A549 (cell line): ENCODE measurements at regions not wholly inside any gene's neighbourhood (a gene's known extent, or its start where the extent isn't known, plus 50 kb on each side); places are given as distances from the start of the nearest gene placed in this dataset.

Source experiments
- ATAC-seq, 2 experiments: fragments of 200-7000 bp in 1 of 2; fragments of >200 bp in 1 of 2; cut with Nextera tagmentation in 1 of 2; cut with Tn5 transposase in 1 of 2; 3 replicates each; pipeline versions ENCODE4 v1.8.0 to v1.9.1; 2018 to 2020; ENCODE audit warnings: mild to moderate bottlenecking in 1 of 2, moderate library complexity in 1 of 2
- CTCF ChIA-PET: fragments of 300-600 bp; sonication (Branson Sonifier 250); formaldehyde crosslinking; extraction: SDS; loops from one replicate; lab custom pipeline; 2021; ENCODE audit warnings: antibody characterized with exemption, inconsistent platforms; lab: Yijun Ruan, JAX
- POLR2A ChIA-PET: fragments of 350-600 bp; formaldehyde crosslinking; extraction: SDS; loops from one replicate; lab custom pipeline; 2021; ENCODE audit warnings: antibody characterized with exemption, inconsistent platforms; lab: Yijun Ruan, JAX
- DNase-seq, 2 experiments: peaks; one replicate each; pipeline versions ENCODE4 v3.0.0 to v3.0.0-alpha.2; 2011 to 2016; ENCODE audit warnings: low read depth in 1 of 2, low spot score in 1 of 2
- FAIRE-seq: peaks from 2 replicates; lab custom pipeline; 2011; peaks lifted over from hg19 to GRCh38; lab: Jason Lieb, UNC
- H3K27ac ChIP-seq, 2 experiments: fragments of >200 bp; sonication (Bioruptor Twin); formaldehyde crosslinking; 3 replicates each; pipeline ENCODE4 v1.5.1; 2016 to 2017
- H3K4me1 ChIP-seq: fragments of >200 bp; sonication (Bioruptor Twin); formaldehyde crosslinking; 3 replicates; pipeline ENCODE4 v1.6.1; 2016
- H3K4me2 ChIP-seq: fragments of >200 bp; sonication (Bioruptor Twin); formaldehyde crosslinking; 3 replicates; pipeline ENCODE4 v1.6.1; 2016
- H3K4me3 ChIP-seq: fragments of >200 bp; sonication (Bioruptor Twin); formaldehyde crosslinking; 3 replicates; pipeline ENCODE4 v1.5.1; 2016
- H3K9me3 ChIP-seq: fragments of >200 bp; sonication (Bioruptor Twin); formaldehyde crosslinking; 3 replicates; pipeline ENCODE4 v1.6.1; 2016
- BHLHE40 ChIP-seq: IDR thresholded peaks from 2 replicates; pipeline ENCODE4 v1.6.1; 2012; ENCODE audit warnings: low read depth, low read length, inconsistent platforms
- CHD4 ChIP-seq: fragments of 200-600 bp; sonication (generic); IDR thresholded peaks from 2 replicates; pipeline ENCODE4 v1.6.1; 2016; ENCODE audit warnings: antibody characterized with exemption, mild to moderate bottlenecking, borderline replicate concordance
- CTCF ChIP-seq: fragments of >200 bp; sonication (Bioruptor Twin); formaldehyde crosslinking; IDR thresholded peaks from 3 replicates; pipeline ENCODE4 v1.5.1; 2016
- EP300 ChIP-seq, 2 experiments: fragments of >200 bp; sonication (Bioruptor Twin); formaldehyde crosslinking; IDR thresholded peaks; 2 replicates in 1 of 2; 3 replicates in 1 of 2; pipeline ENCODE4 v1.6.1; 2016 to 2017
- FOSL2 ChIP-seq, 2 experiments: fragments of 450-650 bp in 1 of 2; fragments of >200 bp in 1 of 2; sonication (Bioruptor Twin) in 1 of 2; formaldehyde crosslinking; IDR thresholded peaks; 2 replicates each; pipeline versions ENCODE4 v1.5.0 to v1.6.1; 2016 to 2020; ENCODE audit warnings: mild to moderate bottlenecking in 1 of 2, moderate library complexity in 1 of 2
- FOXS1 ChIP-seq: fragments of 250-450 bp; sonication (Bioruptor Pico); IDR thresholded peaks from 2 replicates; pipeline ENCODE4 v1.5.0; 2020; ENCODE audit warnings: mild to moderate bottlenecking, moderate library complexity
- HDAC2 ChIP-seq: fragments of 200-600 bp; sonication (generic); IDR thresholded peaks from 2 replicates; pipeline ENCODE4 v1.6.1; 2016
- HOXA7 ChIP-seq: fragments of 250-450 bp; sonication (Bioruptor Pico); IDR thresholded peaks from 2 replicates; pipeline ENCODE4 v1.5.0; 2020; ENCODE audit warnings: mild to moderate bottlenecking, moderate library complexity
- JUN ChIP-seq, 2 experiments: fragments of >200 bp; sonication (Bioruptor Twin); formaldehyde crosslinking; IDR thresholded peaks; 2 replicates in 1 of 2; 3 replicates in 1 of 2; pipeline ENCODE4 v1.6.1; 2016 to 2017
- JUNB ChIP-seq: fragments of >200 bp; sonication (Bioruptor Twin); formaldehyde crosslinking; IDR thresholded peaks from 2 replicates; pipeline ENCODE4 v1.6.1; 2016
- KDM1A ChIP-seq: fragments of 200-600 bp; sonication (generic); IDR thresholded peaks from 2 replicates; pipeline ENCODE4 v1.6.1; 2016; ENCODE audit warnings: low read depth, mild to moderate bottlenecking
- NFE2L2 ChIP-seq: fragments of 150-350 bp; conservative IDR thresholded peaks from 2 replicates; pipeline ENCODE4 v1.6.1; 2014; ENCODE audit warnings: low read length
- NR3C1 ChIP-seq: fragments of >200 bp; sonication (Bioruptor Twin); formaldehyde crosslinking; IDR thresholded peaks from 3 replicates; pipeline ENCODE4 v1.6.1; 2017
- PBX3 ChIP-seq: IDR thresholded peaks from 2 replicates; pipeline ENCODE4 v1.6.1; 2012
- POLR2A ChIP-seq: IDR thresholded peaks from 2 replicates; pipeline ENCODE4 v1.6.1; 2012; ENCODE audit warnings: mild to moderate bottlenecking, low read length
- POLR2AphosphoS2 ChIP-seq: conservative IDR thresholded peaks from 2 replicates; pipeline ENCODE4 v1.6.1; 2012; ENCODE audit warnings: low read length, improper control_type of control experiment, inconsistent platforms
- RAD21 ChIP-seq, 2 experiments: fragments of >200 bp in 1 of 2; sonication (Bioruptor Twin) in 1 of 2; formaldehyde crosslinking in 1 of 2; IDR thresholded peaks in 1 of 2; conservative IDR thresholded peaks in 1 of 2; 2 replicates in 1 of 2; 3 replicates in 1 of 2; pipeline ENCODE4 v1.6.1; 2012 to 2018; ENCODE audit warnings: inconsistent platforms in 1 of 2
- RARB ChIP-seq: fragments of 250-450 bp; sonication (Bioruptor Pico); IDR thresholded peaks from 2 replicates; pipeline ENCODE4 v1.8.0; 2021; ENCODE audit warnings: mild to moderate bottlenecking, moderate library complexity
- REST ChIP-seq: fragments of 200-600 bp; sonication (generic); IDR thresholded peaks from 2 replicates; pipeline ENCODE4 v1.6.1; 2016; ENCODE audit warnings: antibody characterized with exemption, mild to moderate bottlenecking, moderate library complexity
- RNF2 ChIP-seq: fragments of 200-600 bp; sonication (generic); IDR thresholded peaks from 2 replicates; pipeline ENCODE4 v1.6.1; 2016; ENCODE audit warnings: low read depth, mild to moderate bottlenecking, antibody characterized with exemption, moderate library complexity, borderline replicate concordance
- SREBF2 ChIP-seq: fragments of 450-650 bp; IDR thresholded peaks from 2 replicates; pipeline ENCODE4 v1.6.1; 2014; ENCODE audit warnings: mild to moderate bottlenecking, moderate library complexity
- TFCP2L1 ChIP-seq: fragments of 250-450 bp; sonication (Bioruptor Pico); IDR thresholded peaks from 2 replicates; pipeline ENCODE4 v1.5.0; 2021; ENCODE audit warnings: mild to moderate bottlenecking
- TP53 ChIP-seq: fragments of 250-450 bp; sonication (Bioruptor Pico); IDR thresholded peaks from 2 replicates; pipeline ENCODE4 v1.5.0; 2021; ENCODE audit warnings: mild to moderate bottlenecking, moderate library complexity
- ZNF302 ChIP-seq: fragments of 250-450 bp; sonication (Bioruptor Pico); IDR thresholded peaks from 2 replicates; pipeline ENCODE4 v1.9.0; 2021; ENCODE audit warnings: inconsistent platforms, mild to moderate bottlenecking, moderate library complexity
- WGBS: methylation state at CpG from one replicate; pipeline ENCODE4 v1.1.6; 2017; ENCODE audit errors: missing lambda C conversion rate; 5-methylcytosine and 5-hydroxymethylcytosine counted together
- TF ChIP-seq, protein P1 (sequence below): IDR thresholded peaks from 2 replicates; pipeline ENCODE4 v1.6.1; 2012; ENCODE audit warnings: low read depth, borderline replicate concordance
- TF ChIP-seq, protein P2 (sequence below): fragments of >200 bp; sonication (Bioruptor Twin); formaldehyde crosslinking; IDR thresholded peaks from 3 replicates; pipeline ENCODE4 v1.6.1; 2016

GRCh38 chr7:10355816-10356215 lies 617.9 kb upstream of the PHF14 start (continued):
- TF ChIP-seq JUN (IDR thresholded peaks at IDR 0.05) = no peak
- no peak for TF ChIP-seq KDM1A
- TF ChIP-seq FOSL2 (IDR thresholded peaks at IDR 0.05) = no peak
- no peak for TF ChIP-seq FOSL2 (CRISPR knock-in tag; IDR thresholded peaks at IDR 0.05)
- no peak for TF ChIP-seq FOXS1 (CRISPR knock-in tag)
- TF ChIP-seq, protein P1, sequence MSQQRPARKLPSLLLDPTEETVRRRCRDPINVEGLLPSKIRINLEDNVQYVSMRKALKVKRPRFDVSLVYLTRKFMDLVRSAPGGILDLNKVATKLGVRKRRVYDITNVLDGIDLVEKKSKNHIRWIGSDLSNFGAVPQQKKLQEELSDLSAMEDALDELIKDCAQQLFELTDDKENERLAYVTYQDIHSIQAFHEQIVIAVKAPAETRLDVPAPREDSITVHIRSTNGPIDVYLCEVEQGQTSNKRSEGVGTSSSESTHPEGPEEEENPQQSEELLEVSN = no peak
- no peak for TF ChIP-seq NFE2L2
- no peak for TF ChIP-seq CHD4
- TF ChIP-seq POLR2AphosphoS2 = no peak
- TF ChIP-seq, protein P2, sequence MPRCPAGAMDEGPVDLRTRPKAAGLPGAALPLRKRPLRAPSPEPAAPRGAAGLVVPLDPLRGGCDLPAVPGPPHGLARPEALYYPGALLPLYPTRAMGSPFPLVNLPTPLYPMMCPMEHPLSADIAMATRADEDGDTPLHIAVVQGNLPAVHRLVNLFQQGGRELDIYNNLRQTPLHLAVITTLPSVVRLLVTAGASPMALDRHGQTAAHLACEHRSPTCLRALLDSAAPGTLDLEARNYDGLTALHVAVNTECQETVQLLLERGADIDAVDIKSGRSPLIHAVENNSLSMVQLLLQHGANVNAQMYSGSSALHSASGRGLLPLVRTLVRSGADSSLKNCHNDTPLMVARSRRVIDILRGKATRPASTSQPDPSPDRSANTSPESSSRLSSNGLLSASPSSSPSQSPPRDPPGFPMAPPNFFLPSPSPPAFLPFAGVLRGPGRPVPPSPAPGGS = no peak
- TF ChIP-seq EP300 (IDR thresholded peaks at IDR 0.05) = no peak

GRCh38 chr7:10360050-10360449 lies 613.6 kb upstream of the PHF14 start:
- DNase-seq = no peak
- TF ChIP-seq FOXS1 (CRISPR knock-in tag) = no peak
- 0 out of 2 replicates have a peak, but pooled peaks have one; percentile 14 for TF ChIP-seq POLR2A
- ChIA-PET CTCF (no interaction called here), POLR2A (no interaction called here)
- no peak for ATAC-seq
- H3K27ac ChIP-seq = no peak overlapping the region
- H3K9me3 ChIP-seq = no peaks in the 10 kb centered on the region
- H3K4me2 ChIP-seq = no peak overlapping the region
- WGBS = 5% methylated on average over 3 of the region's 3 CpGs
- H3K4me3 ChIP-seq = no peak overlapping the region
- FAIRE-seq = no peak
- no peaks in the 10 kb centered on the region for H3K4me1 ChIP-seq

GRCh38 chr7:10401793-10402192 lies 571.9 kb upstream of the PHF14 start:
- Histone ChIP-seq H3K4me2 (no peak overlapping the region), H3K27ac (no peak overlapping the region), H3K4me3 (no peak overlapping the region), H3K4me1 (no peaks in the 10 kb centered on the region), H3K9me3 (peaks cover 10% of the 10 kb centered on the region)
- no peak for DNase-seq
- CTCF ChIA-PET = no interaction called here
- TF ChIP-seq NR3C1 (no peak), JUN (IDR thresholded peaks at IDR 0.05) (no peak), RAD21 (conservative IDR thresholded peaks at IDR 0.05 in 1 of 2, IDR thresholded peaks at IDR 0.05 in 1 of 2) (no peak), SREBF2 (no peak), ZNF302 (CRISPR knock-in tag) (no peak), RARB (CRISPR knock-in tag) (no peak), REST (no peak), TP53 (no peak), PBX3 (no peak), RNF2 (no peak), TFCP2L1 (CRISPR knock-in tag) (no peak), HOXA7 (CRISPR knock-in tag) (no peak), CTCF (no peak), BHLHE40 (no peak), JUNB (no peak), HDAC2 (no peak)
- POLR2A ChIA-PET = no interaction called here
- FAIRE-seq = no peak
- ATAC-seq = no peak
